Ectodermal cell (in vitro differentiated cells): ENCODE measurements at regions not wholly inside any gene's neighbourhood (a gene's known extent, or its start where the extent isn't known, plus 50 kb on each side); places are given as distances from the start of the nearest gene placed in this dataset.
"Not testable (repeated sequence)": the region's sequence is repeated elsewhere in the genome, so short reads cannot be mapped to it uniquely, and the experiment has no call there.

ENCODE experiments used
- H3K27ac ChIP-seq: 2 replicates; pipeline ENCODE4 v1.7.0; 2013; ENCODE audit warnings: mild to moderate bottlenecking, low read depth, low read length; ENCODE audit not compliant: insufficient read depth, poor library complexity, severe bottlenecking
- H3K27me3 ChIP-seq: 2 replicates; pipeline ENCODE4 v1.7.0; 2013; ENCODE audit warnings: mild to moderate bottlenecking, low read length; ENCODE audit not compliant: insufficient read depth, control insufficient read depth, poor library complexity, severe bottlenecking
- H3K36me3 ChIP-seq: one replicate; pipeline ENCODE4 v1.7.0; 2013; ENCODE audit warnings: low read length; ENCODE audit not compliant: control insufficient read depth, insufficient read depth
- H3K4me1 ChIP-seq: one replicate; pipeline ENCODE4 v1.7.0; 2013; ENCODE audit warnings: low read length; ENCODE audit not compliant: control insufficient read depth, insufficient read depth
- H3K4me3 ChIP-seq: 2 replicates; pipeline ENCODE4 v1.7.0; 2013; ENCODE audit warnings: low read depth, low read length, control low read depth; ENCODE audit not compliant: insufficient read depth
- H3K9me3 ChIP-seq: 2 replicates; pipeline ENCODE4 v1.7.0; 2013; ENCODE audit warnings: mild to moderate bottlenecking, low read length, moderate library complexity; ENCODE audit not compliant: control insufficient read depth
- WGBS, 2 experiments: methylation state at CpG; one replicate each; pipeline ENCODE4 v1.1.7; 2013; ENCODE audit warnings: missing lambda C conversion rate in 2 of 2; 5-methylcytosine and 5-hydroxymethylcytosine counted together

DNA sequence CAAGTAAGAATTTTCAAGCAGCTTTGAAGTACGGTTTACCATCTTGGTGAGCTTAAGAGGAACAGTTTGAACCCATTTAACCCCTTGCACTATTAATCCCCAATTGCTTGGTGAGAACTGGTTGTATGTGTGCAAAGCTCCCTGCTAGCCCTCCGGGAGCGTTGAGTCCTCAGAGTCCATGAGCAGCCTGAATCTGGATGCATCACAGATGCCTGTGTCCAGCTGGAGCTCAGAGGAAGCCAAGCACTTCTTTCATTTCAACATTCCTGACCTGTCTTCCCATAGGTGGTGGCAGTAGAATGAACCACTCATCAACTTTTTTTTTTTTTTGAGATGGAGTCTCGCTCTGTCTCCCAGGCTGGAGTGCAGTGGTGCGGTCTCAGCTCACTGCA is 199.9 kb upstream of the IRF2BP2 start:
- WGBS, 2 experiments, result 88 to 89% methylated on average over 2 to 3 of the region's 5 CpGs
- H3K27me3 ChIP-seq, H3K36me3 ChIP-seq, H3K4me3 ChIP-seq, H3K27ac ChIP-seq, H3K4me1 ChIP-seq, H3K9me3 ChIP-seq: not testable (repeated sequence)

DNA sequence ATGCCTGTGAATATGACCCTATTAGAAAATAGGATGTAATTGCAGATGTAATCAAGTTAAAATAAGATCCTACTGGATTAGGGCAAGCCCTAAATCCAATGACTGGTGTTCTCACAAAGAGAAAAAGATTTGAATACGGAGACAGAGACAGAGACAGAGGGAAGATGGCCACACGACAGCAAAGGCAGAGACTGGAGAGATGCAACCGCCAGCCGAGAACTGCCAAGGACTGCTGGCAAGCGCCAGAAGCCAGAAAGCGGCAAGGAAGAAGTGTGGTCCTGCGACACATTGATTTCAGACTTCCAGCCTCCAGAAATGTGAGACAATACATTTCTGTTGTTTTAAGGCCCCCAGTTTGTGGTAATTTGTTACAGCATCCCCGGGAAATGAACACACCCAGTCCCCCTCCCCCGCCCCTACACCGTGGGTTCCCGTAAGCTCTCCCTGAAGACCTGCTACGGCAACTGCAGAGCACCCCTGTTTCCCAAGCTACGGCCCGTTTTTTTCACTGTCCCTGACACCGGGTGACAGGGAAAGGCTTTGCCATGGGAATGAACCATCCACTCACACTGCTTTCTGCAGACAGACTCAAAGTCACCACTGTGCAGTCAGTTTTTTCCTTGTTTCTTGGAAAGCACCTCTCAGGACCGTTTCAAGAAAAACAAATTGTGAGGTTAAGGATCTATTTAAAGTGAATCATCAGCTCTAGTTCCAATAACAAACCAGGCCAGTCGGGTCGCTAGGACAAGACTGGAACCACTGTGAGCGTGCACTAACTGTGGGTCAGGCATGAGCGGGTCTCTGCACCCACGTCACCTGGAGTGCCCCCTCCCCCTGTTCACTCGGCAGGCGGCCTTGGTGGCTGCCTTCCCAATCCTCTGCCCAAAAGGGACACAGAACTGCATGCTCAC is 199.2 kb upstream of the IRF2BP2 start:
- not testable (repeated sequence) for H3K4me3 ChIP-seq, H3K27me3 ChIP-seq, H3K36me3 ChIP-seq, H3K4me1 ChIP-seq, H3K9me3 ChIP-seq, H3K27ac ChIP-seq
- 83 to 89% methylated on average over 13 of the region's 23 CpGs for WGBS, 2 experiments

DNA sequence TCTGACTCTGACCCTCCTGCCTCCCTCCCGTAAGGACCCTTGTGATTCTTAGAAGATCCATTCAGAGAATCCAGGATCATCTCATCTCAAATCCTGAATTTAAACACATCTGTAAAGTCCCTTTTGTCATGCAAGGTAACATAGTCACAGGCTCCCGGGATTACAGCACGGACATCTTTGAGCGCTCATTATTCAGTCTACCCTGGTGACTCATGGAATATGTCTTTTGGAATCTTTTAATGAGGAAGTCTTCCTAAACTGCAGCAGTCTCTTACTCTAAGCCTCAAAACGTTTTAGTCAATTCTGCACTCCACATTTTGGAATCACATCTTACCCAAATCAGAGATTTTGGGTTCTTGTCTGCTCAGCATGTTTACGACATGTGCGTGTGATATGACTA is 198.5 kb upstream of the IRF2BP2 start:
- 35 to 77% methylated on average over 1 to 2 of the region's 7 CpGs for WGBS, 2 experiments
- not testable (repeated sequence) for H3K27ac ChIP-seq, H3K9me3 ChIP-seq, H3K27me3 ChIP-seq, H3K4me1 ChIP-seq, H3K36me3 ChIP-seq, H3K4me3 ChIP-seq

DNA sequence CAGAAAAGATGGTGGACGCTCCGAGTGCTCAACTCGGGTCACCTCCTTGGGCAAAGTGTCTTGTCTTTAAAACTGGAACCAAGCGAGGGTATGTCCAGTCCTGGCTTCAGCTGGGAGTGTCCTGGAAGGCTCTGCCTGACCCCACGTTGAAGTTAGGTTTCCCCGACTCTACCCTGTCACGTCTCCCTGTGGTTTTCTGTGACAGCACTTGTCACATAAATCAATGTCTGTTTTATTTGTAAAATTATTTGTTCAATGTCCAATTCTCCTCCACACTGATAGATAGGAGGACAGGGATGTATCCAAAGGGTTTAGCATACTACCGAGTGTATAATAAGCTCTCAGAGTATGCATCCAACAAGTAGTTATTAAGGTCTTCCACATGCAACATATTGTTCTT is 197.7 kb upstream of the IRF2BP2 start:
- not testable (repeated sequence) for H3K4me1 ChIP-seq, H3K36me3 ChIP-seq, H3K4me3 ChIP-seq, H3K27me3 ChIP-seq, H3K27ac ChIP-seq, H3K9me3 ChIP-seq
- WGBS, 2 experiments, result 81 to 89% methylated on average over 3 of the region's 8 CpGs

DNA sequence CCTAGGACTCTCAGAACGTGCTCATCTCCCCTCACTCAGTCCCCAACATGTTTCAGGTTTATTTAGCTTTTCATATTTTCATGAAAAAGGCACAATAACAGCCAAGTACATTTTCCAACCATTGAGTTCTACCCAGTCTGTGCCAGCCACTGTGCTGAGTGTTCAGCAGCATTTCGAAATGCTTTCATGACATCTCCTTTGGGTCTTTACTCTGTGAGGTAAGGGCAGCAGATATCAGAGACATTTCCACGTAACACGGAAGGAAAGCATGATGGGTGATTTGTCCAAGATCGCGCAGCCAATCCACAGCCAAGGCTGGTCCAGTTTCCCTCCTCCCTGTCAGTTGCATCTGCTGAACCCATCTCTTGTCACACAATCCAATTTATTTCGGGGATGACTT is 192.6 kb upstream of the IRF2BP2 start:
- H3K9me3 ChIP-seq, H3K4me3 ChIP-seq, H3K27ac ChIP-seq, H3K36me3 ChIP-seq, H3K27me3 ChIP-seq, H3K4me1 ChIP-seq: not testable (repeated sequence)
- 92 to 93% methylated on average over 6 of the region's 7 CpGs for WGBS, 2 experiments

DNA sequence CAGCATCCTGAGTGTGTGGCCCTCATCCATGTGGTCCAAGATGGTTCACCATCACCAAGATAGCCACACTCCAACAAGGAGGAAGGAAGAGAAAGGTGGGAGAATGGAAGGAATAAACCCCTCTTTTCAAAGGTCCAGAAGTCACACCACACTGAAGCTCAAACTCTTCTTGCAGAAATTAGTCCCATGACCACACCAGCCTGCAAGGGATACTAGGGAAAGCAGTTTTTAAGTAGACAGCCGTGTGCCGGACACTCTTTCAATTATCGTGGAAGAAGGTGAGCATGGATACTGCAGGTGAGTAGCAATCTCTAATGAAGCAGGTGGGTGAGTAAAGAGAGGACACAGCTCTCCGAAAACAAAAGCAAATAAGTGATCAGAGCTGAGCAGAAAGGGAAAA is 191.7 kb upstream of the IRF2BP2 start:
- 93 to 94% methylated on average over 4 of the region's 4 CpGs for WGBS, 2 experiments
- H3K9me3 ChIP-seq, H3K4me1 ChIP-seq, H3K27me3 ChIP-seq, H3K4me3 ChIP-seq, H3K36me3 ChIP-seq, H3K27ac ChIP-seq: not testable (repeated sequence)

DNA sequence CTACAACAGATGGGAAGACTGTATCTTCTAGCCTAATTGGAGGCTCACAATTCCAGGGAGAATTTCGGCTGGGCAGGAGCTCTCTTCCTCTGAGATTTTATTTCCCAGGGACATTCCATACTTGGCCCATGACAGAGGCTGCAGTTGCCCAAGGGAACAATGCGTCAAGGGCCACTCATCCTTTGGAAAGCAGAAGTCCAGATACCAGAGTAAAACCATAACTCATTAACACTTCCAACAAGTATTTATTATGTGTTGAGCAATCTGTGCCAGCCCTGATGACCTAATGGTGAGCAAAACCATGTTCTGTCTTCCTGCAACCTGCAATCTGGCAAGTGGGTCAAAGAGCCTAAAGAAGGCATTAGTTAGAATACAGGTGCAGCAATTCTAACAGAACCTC is 191.2 kb upstream of the IRF2BP2 start:
- H3K36me3 ChIP-seq, H3K4me3 ChIP-seq, H3K27ac ChIP-seq, H3K4me1 ChIP-seq, H3K27me3 ChIP-seq, H3K9me3 ChIP-seq: not testable (repeated sequence)
- no CpG with 5 or more reads among the region's 2 CpGs for WGBS, 2 experiments

DNA sequence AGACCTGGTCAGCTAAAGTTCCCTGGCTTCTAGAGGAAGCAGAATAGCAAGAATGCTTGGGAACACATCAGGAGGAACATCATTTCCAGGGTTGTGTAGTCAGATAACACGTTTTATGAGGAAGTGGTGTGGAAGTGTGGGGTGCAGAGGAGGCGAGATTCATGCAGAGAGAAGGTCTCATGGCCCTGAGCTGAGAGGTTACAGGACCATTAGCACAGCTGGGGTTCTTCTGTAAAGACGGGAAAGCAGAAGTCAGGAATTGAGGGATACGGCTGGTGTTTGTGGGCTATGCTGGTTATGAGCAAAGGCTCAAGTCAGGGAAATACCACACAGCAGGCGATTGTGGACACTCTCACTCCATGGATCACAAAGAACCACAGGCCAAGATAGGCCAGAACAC is 190.6 kb upstream of the IRF2BP2 start:
- not testable (repeated sequence) for H3K4me1 ChIP-seq, H3K27ac ChIP-seq, H3K4me3 ChIP-seq, H3K9me3 ChIP-seq, H3K27me3 ChIP-seq, H3K36me3 ChIP-seq
- WGBS, 2 experiments, result 96% methylated on average over 3 of the region's 5 CpGs

DNA sequence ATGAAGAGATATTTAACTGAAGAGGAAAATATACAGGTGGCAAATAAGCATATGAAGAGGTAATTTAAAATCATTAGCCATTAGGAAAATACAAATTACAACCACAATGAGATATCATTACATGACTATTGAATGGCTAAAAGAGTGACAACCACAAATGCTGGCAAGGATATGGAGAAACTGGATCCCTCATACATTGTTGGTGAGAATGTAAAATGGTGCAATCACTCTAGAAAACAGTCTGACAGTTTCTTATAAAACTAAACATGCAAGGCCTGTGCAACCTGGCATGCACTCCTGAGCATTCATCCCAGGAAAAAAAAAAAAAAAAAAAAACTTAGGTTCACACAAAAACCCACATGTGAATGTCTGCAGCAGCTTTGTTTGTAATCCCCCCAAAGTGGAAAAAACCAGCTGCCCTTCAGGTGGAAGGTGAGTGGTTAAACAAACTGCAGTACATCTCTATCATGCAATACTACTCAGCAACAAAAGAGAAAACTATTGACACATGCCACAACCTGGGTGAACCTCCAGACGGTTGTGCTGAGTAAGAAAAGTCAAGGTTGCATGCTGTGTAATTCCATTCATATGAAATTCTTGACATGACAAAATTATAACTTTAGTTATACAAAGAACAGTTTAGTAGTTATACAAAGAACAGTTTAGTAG is 189.2 kb upstream of the IRF2BP2 start:
- H3K27me3 ChIP-seq, H3K4me3 ChIP-seq, H3K9me3 ChIP-seq, H3K36me3 ChIP-seq, H3K4me1 ChIP-seq, H3K27ac ChIP-seq: not testable (repeated sequence)
- WGBS, 2 experiments, result no CpG with 5 or more reads among the region's 1 CpG

DNA sequence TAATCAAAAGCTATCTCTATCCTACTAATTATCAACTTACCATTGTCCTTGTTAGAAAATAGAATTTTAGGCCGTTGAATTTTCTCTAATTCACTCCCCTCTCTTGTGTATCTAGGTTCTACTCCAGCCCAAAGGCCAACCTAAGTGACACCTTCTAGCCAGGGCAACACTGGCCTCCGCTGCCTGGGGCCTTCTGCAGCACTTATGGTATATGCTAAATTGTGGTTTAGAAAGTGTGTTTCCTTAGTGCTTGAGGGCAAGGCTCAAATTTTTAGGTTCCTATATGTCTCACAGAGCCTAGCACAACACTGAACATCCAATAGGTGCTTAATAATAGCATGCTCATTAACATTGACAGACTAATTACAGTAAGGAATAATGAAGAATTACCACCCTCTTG is 187.2 kb upstream of the IRF2BP2 start:
- not testable (repeated sequence) for H3K27me3 ChIP-seq, H3K36me3 ChIP-seq, H3K4me3 ChIP-seq, H3K9me3 ChIP-seq, H3K4me1 ChIP-seq, H3K27ac ChIP-seq
- no CpG with 5 or more reads among the region's 2 CpGs for whole genome bisulfite sequencing, 2 experiments
